ENCODE measurements at regions not wholly inside any gene's neighbourhood (a gene's known extent, or its start where the extent isn't known, plus 50 kb on each side); places are given as distances from the start of the nearest gene placed in this dataset.

GRCh38 chr3:152102410-152102809 lies 166.3 kb upstream of the MBNL1 start:
- DNase-seq, result no peak
- Mint-ChIP-seq H3K36me3 (ENCODE audit: low read depth) (no peaks in the 10 kb centered on the region), H3K27me3 (peaks cover 8% of the 10 kb centered on the region), H3K4me1 (peaks cover 7% of the 10 kb centered on the region), H3K4me3 (no peak overlapping the region), H3K27ac (no peak overlapping the region), H3K9me3 (no peaks in the 10 kb centered on the region)
- POLR2A ChIA-PET, result no interaction called here
- CTCF ChIA-PET, result no interaction called here

GRCh38 chr3:152103257-152103656 lies 165.5 kb upstream of the MBNL1 start:
- Mint-ChIP-seq H3K27me3 (peaks cover 8% of the 10 kb centered on the region), H3K9me3 (no peaks in the 10 kb centered on the region), H3K36me3 (ENCODE audit: low read depth) (no peaks in the 10 kb centered on the region), H3K4me3 (no peak overlapping the region), H3K27ac (no peak overlapping the region), H3K4me1 (peaks cover 7% of the 10 kb centered on the region)
- POLR2A ChIA-PET, result no interaction called here
- CTCF ChIA-PET, result no interaction called here
- DNase-seq, result no peak

- Mint-ChIP-seq H3K4me1 (peaks cover 7% of the 10 kb centered on the region), H3K36me3 (ENCODE audit: low read depth) (no peaks in the 10 kb centered on the region), H3K4me3 (no peak overlapping the region), H3K9me3 (no peaks in the 10 kb centered on the region), H3K27ac (no peak overlapping the region), H3K27me3 (peaks cover 8% of the 10 kb centered on the region)
- ChIA-PET POLR2A (no interaction called here), CTCF (no interaction called here)
- DNase-seq, result no peak
Measured at GRCh38 chr3:152104847-152105415, 163.8 kb upstream of the MBNL1 start.

GRCh38 chr3:152105446-152105845 lies 163.3 kb upstream of the MBNL1 start:
- ChIA-PET POLR2A (no interaction called here), CTCF (no interaction called here)
- H3K36me3 Mint-ChIP-seq (ENCODE audit: low read depth), result no peaks in the 10 kb centered on the region
- DNase-seq, result no peak
- no peak overlapping the region for H3K27ac Mint-ChIP-seq
- no peaks in the 10 kb centered on the region for H3K9me3 Mint-ChIP-seq
- H3K27me3 Mint-ChIP-seq, result peaks cover 8% of the 10 kb centered on the region
- H3K4me3 Mint-ChIP-seq, result no peak overlapping the region
- peaks cover 5% of the 10 kb centered on the region for H3K4me1 Mint-ChIP-seq

GRCh38 chr3:152109038-152109437 lies 159.7 kb upstream of the MBNL1 start:
- Mint-ChIP-seq H3K36me3 (ENCODE audit: low read depth) (no peaks in the 10 kb centered on the region), H3K27ac (no peak overlapping the region), H3K4me1 (no peaks in the 10 kb centered on the region), H3K4me3 (no peak overlapping the region), H3K9me3 (no peaks in the 10 kb centered on the region), H3K27me3 (peaks cover 3% of the 10 kb centered on the region)
- ChIA-PET POLR2A (interaction anchor here (0.5 to 0.6 kb wide), 2 partner anchors 85 to 89 kb away, joined by 3 read pairs; no protein-coding TSS in a partner anchor), CTCF (interaction anchor here (1.3 to 1.5 kb wide), 2 partner anchors 9 to 75 kb away, joined by 3 to 6 read pairs; no protein-coding TSS in a partner anchor)
- no peak for DNase-seq

- Mint-ChIP-seq H3K27me3 (no peaks in the 10 kb centered on the region), H3K36me3 (ENCODE audit: low read depth) (no peaks in the 10 kb centered on the region), H3K4me3 (no peak overlapping the region), H3K27ac (no peak overlapping the region), H3K9me3 (peaks cover 11% of the 10 kb centered on the region), H3K4me1 (peaks cover under 1% of the 10 kb centered on the region)
- DNase-seq, result no peak
- CTCF ChIA-PET, result no interaction called here
- POLR2A ChIA-PET, result no interaction called here
Measured at GRCh38 chr3:152113413-152113812, 155.3 kb upstream of the MBNL1 start.

GRCh38 chr3:152113992-152114651 lies 154.6 kb upstream of the MBNL1 start:
- Mint-ChIP-seq H3K27ac (no peak overlapping the region), H3K36me3 (ENCODE audit: low read depth) (no peaks in the 10 kb centered on the region), H3K4me3 (no peak overlapping the region), H3K9me3 (peaks cover 11% of the 10 kb centered on the region), H3K4me1 (peaks cover 1% of the 10 kb centered on the region), H3K27me3 (no peaks in the 10 kb centered on the region)
- CTCF ChIA-PET, result no interaction called here
- POLR2A ChIA-PET, result no interaction called here
- DNase-seq, result no peak

GRCh38 chr3:152120601-152121269 lies 148.0 kb upstream of the MBNL1 start:
- no peak overlapping the region for H3K27ac Mint-ChIP-seq
- POLR2A ChIA-PET, result interaction anchor here (0.6 to 1.1 kb wide), 2 partner anchors 46 to 148 kb away, joined by 3 read pairs; no protein-coding TSS in a partner anchor
- H3K4me1 Mint-ChIP-seq, result peaks cover 19% of the 10 kb centered on the region
- H3K27me3 Mint-ChIP-seq, result no peaks in the 10 kb centered on the region
- no peaks in the 10 kb centered on the region for H3K36me3 Mint-ChIP-seq (ENCODE audit: low read depth)
- CTCF ChIA-PET, result no interaction called here
- H3K4me3 Mint-ChIP-seq, result no peak overlapping the region
- H3K9me3 Mint-ChIP-seq, result peaks cover 11% of the 10 kb centered on the region
- no peak for DNase-seq

- ChIA-PET POLR2A (interaction anchor here (1.1 kb wide), 1 partner anchor 46 kb away, joined by 3 read pairs; no protein-coding TSS in a partner anchor), CTCF (no interaction called here)
- no peak overlapping the region for H3K4me3 Mint-ChIP-seq
- H3K4me1 Mint-ChIP-seq, result peaks cover 19% of the 10 kb centered on the region
- H3K27me3 Mint-ChIP-seq, result no peaks in the 10 kb centered on the region
- no peak for DNase-seq
- peaks cover 11% of the 10 kb centered on the region for H3K9me3 Mint-ChIP-seq
- no peak overlapping the region for H3K27ac Mint-ChIP-seq
- H3K36me3 Mint-ChIP-seq (ENCODE audit: low read depth), result no peaks in the 10 kb centered on the region
Measured at GRCh38 chr3:152121270-152121636, 147.5 kb upstream of the MBNL1 start.

- Mint-ChIP-seq H3K27ac (no peak overlapping the region), H3K4me3 (no peak overlapping the region), H3K4me1 (peaks cover 26% of the 10 kb centered on the region), H3K36me3 (ENCODE audit: low read depth) (no peaks in the 10 kb centered on the region), H3K9me3 (peaks cover 3% of the 10 kb centered on the region), H3K27me3 (peaks cover 5% of the 10 kb centered on the region)
- ChIA-PET CTCF (no interaction called here), POLR2A (interaction anchor here (0.8 kb wide), 1 partner anchor 146 kb away, joined by 3 read pairs; the partner anchor contains the start of gene MBNL1)
- no peak for DNase-seq
Measured at GRCh38 chr3:152122851-152123250, 145.9 kb upstream of the MBNL1 start.

GRCh38 chr3:152123457-152123856 lies 145.3 kb upstream of the MBNL1 start:
- Mint-ChIP-seq H3K27me3 (peaks cover 5% of the 10 kb centered on the region), H3K36me3 (ENCODE audit: low read depth) (no peaks in the 10 kb centered on the region), H3K4me1 (peaks cover 25% of the 10 kb centered on the region), H3K4me3 (no peak overlapping the region), H3K9me3 (no peaks in the 10 kb centered on the region), H3K27ac (no peak overlapping the region)
- POLR2A ChIA-PET, result no interaction called here
- CTCF ChIA-PET, result no interaction called here
- DNase-seq, result no peak

- H3K9me3 Mint-ChIP-seq, result no peaks in the 10 kb centered on the region
- H3K4me1 Mint-ChIP-seq, result peaks cover 13% of the 10 kb centered on the region
- no peak overlapping the region for H3K27ac Mint-ChIP-seq
- H3K4me3 Mint-ChIP-seq, result no peak overlapping the region
- ChIA-PET POLR2A (no interaction called here), CTCF (no interaction called here)
- H3K27me3 Mint-ChIP-seq, result peaks cover 7% of the 10 kb centered on the region
- DNase-seq, result no peak
- H3K36me3 Mint-ChIP-seq (ENCODE audit: low read depth), result no peaks in the 10 kb centered on the region
Measured at GRCh38 chr3:152126260-152126659, 142.5 kb upstream of the MBNL1 start.

GRCh38 chr3:152127058-152127457 lies 141.7 kb upstream of the MBNL1 start:
- CTCF ChIA-PET, result no interaction called here
- DNase-seq, result no peak
- no peak overlapping the region for H3K27ac Mint-ChIP-seq
- H3K36me3 Mint-ChIP-seq (ENCODE audit: low read depth), result no peaks in the 10 kb centered on the region
- H3K4me3 Mint-ChIP-seq, result no peak overlapping the region
- peaks cover 7% of the 10 kb centered on the region for H3K27me3 Mint-ChIP-seq
- peaks cover 11% of the 10 kb centered on the region for H3K4me1 Mint-ChIP-seq
- POLR2A ChIA-PET, result no interaction called here
- no peaks in the 10 kb centered on the region for H3K9me3 Mint-ChIP-seq

- POLR2A ChIA-PET, result no interaction called here
Measured at GRCh38 chr3:152128356-152128755, 140.4 kb upstream of the MBNL1 start.

More at GRCh38 chr3:152128356-152128755, 140.4 kb upstream of the MBNL1 start:
- H3K9me3 Mint-ChIP-seq, result no peaks in the 10 kb centered on the region
- H3K27ac Mint-ChIP-seq, result no peak overlapping the region
- peaks cover 7% of the 10 kb centered on the region for H3K27me3 Mint-ChIP-seq
- no peak for DNase-seq
- peaks cover 7% of the 10 kb centered on the region for H3K4me1 Mint-ChIP-seq
- H3K36me3 Mint-ChIP-seq (ENCODE audit: low read depth), result no peaks in the 10 kb centered on the region
- H3K4me3 Mint-ChIP-seq, result no peak overlapping the region
- CTCF ChIA-PET, result interaction anchor here (0.6 kb wide), 1 partner anchor 136 kb away, joined by 3 read pairs; no protein-coding TSS in a partner anchor

Measured in activated CD4-positive, alpha-beta memory T cell treated with anti-CD3 and anti-CD28 coated beads, Interleukin-2, amount 10 ng/mL, durations not matched to agents 7 days and 5 days (primary cell).